ENCODE measurements at regions not wholly inside any gene's neighbourhood (a gene's known extent, or its start where the extent isn't known, plus 50 kb on each side); places are given as distances from the start of the nearest gene placed in this dataset.

- no peaks in the 10 kb centered on the region for H3K36me3 ChIP-seq
- no peak overlapping the region for H3K4me3 ChIP-seq
- no peaks in the 10 kb centered on the region for H3K4me1 ChIP-seq
- H3K9me3 ChIP-seq: no peaks in the 10 kb centered on the region
- no peak for TF ChIP-seq CTCF (IDR thresholded peaks at IDR 0.05)
- intact Hi-C loops (cut with DNase I): no loop called here
- no peak overlapping the region for H3K27ac ChIP-seq
- no peak for DNase-seq
- ATAC-seq: no peak
- H3K27me3 ChIP-seq (ENCODE audit: low read depth): no peaks in the 10 kb centered on the region
Observed at GRCh38 chr18:5678779-5679406, 135.1 kb upstream of the EPB41L3 start.

GRCh38 chr18:5678278-5678677 is 134.5 kb upstream of the EPB41L3 start:
- DNase-seq (no peak), ATAC-seq (no peak)
- no peaks in the 10 kb centered on the region for H3K9me3 ChIP-seq
- no peaks in the 10 kb centered on the region for H3K4me1 ChIP-seq
- no peak overlapping the region for H3K4me3 ChIP-seq
- TF ChIP-seq CTCF (IDR thresholded peaks at IDR 0.05): no peak
- no peak overlapping the region for H3K27ac ChIP-seq
- intact Hi-C loops (cut with DNase I): no loop called here
- H3K27me3 ChIP-seq (ENCODE audit: low read depth): no peaks in the 10 kb centered on the region
- no peaks in the 10 kb centered on the region for H3K36me3 ChIP-seq

GRCh38 chr18:5673616-5674015 is 129.8 kb upstream of the EPB41L3 start:
- no peak for TF ChIP-seq CTCF (IDR thresholded peaks at IDR 0.05)
- ATAC-seq: no peak
- Histone ChIP-seq H3K4me3 (no peak overlapping the region), H3K9me3 (no peaks in the 10 kb centered on the region), H3K27ac (no peak overlapping the region), H3K27me3 (ENCODE audit: low read depth) (no peaks in the 10 kb centered on the region), H3K36me3 (no peaks in the 10 kb centered on the region), H3K4me1 (no peaks in the 10 kb centered on the region)
- no peak for DNase-seq
- intact Hi-C loops (cut with DNase I): no loop called here

GRCh38 chr18:5669585-5669984 is 125.8 kb upstream of the EPB41L3 start:
- TF ChIP-seq CTCF (IDR thresholded peaks at IDR 0.05): no peak
- intact Hi-C loops (cut with DNase I): no loop called here

GRCh38 chr18:5668087-5668715 is 124.4 kb upstream of the EPB41L3 start:
- ATAC-seq: peak in 1 of 2 donors; percentile 7
- Histone ChIP-seq H3K4me3 (no peak overlapping the region), H3K36me3 (no peaks in the 10 kb centered on the region), H3K27me3 (ENCODE audit: low read depth) (no peaks in the 10 kb centered on the region), H3K4me1 (no peaks in the 10 kb centered on the region), H3K27ac (no peak overlapping the region), H3K9me3 (no peaks in the 10 kb centered on the region)
- intact Hi-C loops (cut with DNase I): no loop called here
- no peak for TF ChIP-seq CTCF (IDR thresholded peaks at IDR 0.05)
- DNase-seq: no peak

More at GRCh38 chr18:5669585-5669984, 125.8 kb upstream of the EPB41L3 start:
- Histone ChIP-seq H3K36me3 (no peaks in the 10 kb centered on the region), H3K27me3 (ENCODE audit: low read depth) (no peaks in the 10 kb centered on the region), H3K27ac (no peak overlapping the region), H3K4me3 (no peak overlapping the region), H3K4me1 (no peaks in the 10 kb centered on the region), H3K9me3 (no peaks in the 10 kb centered on the region)
- no peak for DNase-seq
- no peak for ATAC-seq
